ENCODE measurements at regions not wholly inside any gene's neighbourhood (a gene's known extent, or its start where the extent isn't known, plus 50 kb on each side); places are given as distances from the start of the nearest gene placed in this dataset.
A peak's percentile ranks its signal among the peaks of the same experiment; 100 is the strongest.

DNA sequence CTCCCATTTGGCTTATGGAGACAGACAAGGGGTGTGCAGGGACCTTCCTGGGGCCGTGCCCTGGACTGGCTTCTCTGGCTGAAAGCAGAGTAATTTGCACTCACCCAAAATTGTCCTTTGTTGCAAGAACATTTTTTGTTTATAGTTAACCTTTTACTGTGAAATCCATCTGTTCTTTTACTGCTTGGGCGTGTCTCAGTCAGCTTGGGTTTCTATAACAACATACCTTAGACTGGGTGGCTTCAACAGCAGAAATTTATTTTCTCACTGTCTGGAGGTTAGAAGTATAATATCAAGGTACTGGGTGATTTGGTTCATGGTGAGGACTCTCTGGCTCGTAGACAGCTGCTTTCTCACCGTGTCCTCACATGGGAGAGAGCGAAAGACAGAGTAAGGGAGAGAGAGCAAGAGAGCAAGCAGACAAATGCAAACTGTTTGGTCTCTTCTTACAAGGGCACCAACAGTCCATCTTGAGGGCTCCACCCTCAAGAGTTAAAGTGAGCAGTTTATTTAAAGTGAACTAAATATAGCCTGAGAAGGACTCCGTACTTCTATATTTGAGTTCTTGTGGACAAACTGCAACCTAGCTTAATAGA is 131.0 kb upstream of the NPY start:
- Histone ChIP-seq H3K36me3 (ENCODE audit: low read depth) (no peaks in the 10 kb centered on the region), H2AFZ (no peak overlapping the region), H3K9me2 (ENCODE audit: insufficient read depth) (no peaks in the 10 kb centered on the region), H3K27ac (no peak overlapping the region), H3K4me2 (ENCODE audit: unreplicated experiment) (no peak overlapping the region), H3K27me3 (replicated peaks; ENCODE audit: insufficient read depth) (no peaks in the 10 kb centered on the region), H3K79me2 (ENCODE audit: insufficient read depth) (no peaks in the 10 kb centered on the region), H3K9me3 (ENCODE audit: low read depth) (no peaks in the 10 kb centered on the region), H3K4me1 (ENCODE audit: insufficient read depth) (no peaks in the 10 kb centered on the region), H4K20me1 (ENCODE audit: insufficient read depth) (no peaks in the 10 kb centered on the region), H3K9ac (no peak overlapping the region), H3F3A (ENCODE audit: insufficient read depth) (no peaks in the 10 kb centered on the region), H3K4me3 (no peak overlapping the region)
- in situ Hi-C loops (cut with MboI): no loop called here
- DNase-seq: no peak
- TF ChIP-seq EZH2phosphoT487 (IDR thresholded peaks at IDR 0.05; ENCODE audit: insufficient read depth, low read depth) (no peak), EZH2 (IDR thresholded peaks at IDR 0.05; ENCODE audit: insufficient read depth, poor library complexity, severe bottlenecking) (no peak)
- 64 to 67% methylated on average over 6 of the region's 6 CpGs for WGBS, 2 experiments (ENCODE audit: low coverage in 1 of 2, low lambda C conversion rate in 2 of 2, missing lambda C conversion rate in 2 of 2)

DNA sequence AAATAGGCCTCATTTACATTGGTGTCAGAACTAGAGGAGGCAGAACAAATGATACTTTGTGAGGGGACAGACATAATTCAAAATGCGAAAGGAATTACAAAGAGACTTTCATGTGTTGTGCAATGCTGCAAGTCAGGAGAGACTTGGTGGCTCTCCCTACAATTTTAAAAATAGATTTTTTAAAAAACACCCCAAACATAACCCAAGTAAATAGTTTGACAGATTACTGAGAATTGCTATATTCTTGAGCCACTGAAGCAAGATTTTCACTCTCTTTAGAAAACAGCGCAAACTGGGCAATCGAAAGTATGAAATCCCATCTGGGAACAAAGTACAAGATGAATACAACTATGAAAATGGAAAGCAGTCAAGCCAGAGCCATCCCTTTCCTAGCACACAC is 126.3 kb upstream of the NPY start:
- TF ChIP-seq EZH2 (IDR thresholded peaks at IDR 0.05; ENCODE audit: insufficient read depth, poor library complexity, severe bottlenecking) (no peak), EZH2phosphoT487 (IDR thresholded peaks at IDR 0.05; ENCODE audit: insufficient read depth, low read depth) (no peak)
- H3K36me3 ChIP-seq (ENCODE audit: low read depth): no peaks in the 10 kb centered on the region
- no peak for DNase-seq
- in situ Hi-C loops (cut with MboI): no loop called here
- no peaks in the 10 kb centered on the region for H3K79me2 ChIP-seq (ENCODE audit: insufficient read depth)
- H3F3A ChIP-seq (ENCODE audit: insufficient read depth): no peaks in the 10 kb centered on the region
- H3K27ac ChIP-seq: no peak overlapping the region
- H3K4me1 ChIP-seq (ENCODE audit: insufficient read depth): no peaks in the 10 kb centered on the region
- no peaks in the 10 kb centered on the region for H3K27me3 ChIP-seq (replicated peaks; ENCODE audit: insufficient read depth)
- no peaks in the 10 kb centered on the region for H4K20me1 ChIP-seq (ENCODE audit: insufficient read depth)
- H2AFZ ChIP-seq: no peak overlapping the region
- no peaks in the 10 kb centered on the region for H3K9me3 ChIP-seq (ENCODE audit: low read depth)
- no peaks in the 10 kb centered on the region for H3K9me2 ChIP-seq (ENCODE audit: insufficient read depth)
- no peak overlapping the region for H3K4me2 ChIP-seq (ENCODE audit: unreplicated experiment)
- 94 to 100% methylated on average over 3 of the region's 3 CpGs for WGBS, 2 experiments (ENCODE audit: low coverage in 1 of 2, low lambda C conversion rate in 2 of 2, missing lambda C conversion rate in 2 of 2)
- H3K4me3 ChIP-seq: no peak overlapping the region
- H3K9ac ChIP-seq: no peak overlapping the region

DNA sequence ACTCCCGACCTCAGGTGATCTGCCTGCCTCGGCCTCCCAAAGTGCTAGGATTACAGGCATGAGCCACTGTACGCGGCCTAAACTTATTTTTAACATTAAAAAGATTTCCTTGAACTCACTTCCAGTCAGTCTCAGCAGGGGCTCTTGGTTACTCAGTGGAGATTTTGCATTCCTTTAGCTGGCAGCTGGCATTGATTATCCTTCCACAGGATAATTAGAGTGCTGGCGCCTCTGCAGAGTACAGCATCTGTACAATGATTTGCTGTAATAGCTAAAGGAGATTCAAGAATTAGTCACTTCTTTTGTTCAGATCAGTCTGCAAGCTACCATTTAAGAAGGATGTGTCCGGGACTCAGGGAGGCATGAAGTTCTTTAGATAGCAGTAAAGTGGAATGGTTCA is 125.0 kb upstream of the NPY start:
- H3K27me3 ChIP-seq (replicated peaks; ENCODE audit: insufficient read depth): no peaks in the 10 kb centered on the region
- no peak overlapping the region for H3K4me3 ChIP-seq
- 7 to 10% methylated on average over 6 of the region's 6 CpGs for WGBS, 2 experiments (ENCODE audit: low coverage in 1 of 2, low lambda C conversion rate in 2 of 2, missing lambda C conversion rate in 2 of 2)
- no peaks in the 10 kb centered on the region for H3K9me3 ChIP-seq (ENCODE audit: low read depth)
- no peaks in the 10 kb centered on the region for H3K79me2 ChIP-seq (ENCODE audit: insufficient read depth)
- no peaks in the 10 kb centered on the region for H3K9me2 ChIP-seq (ENCODE audit: insufficient read depth)
- H4K20me1 ChIP-seq (ENCODE audit: insufficient read depth): no peaks in the 10 kb centered on the region
- H3F3A ChIP-seq (ENCODE audit: insufficient read depth): no peaks in the 10 kb centered on the region
- H3K4me1 ChIP-seq (ENCODE audit: insufficient read depth): no peaks in the 10 kb centered on the region
- peak; percentile 59 for DNase-seq
- in situ Hi-C loops (cut with MboI): no loop called here
- H3K36me3 ChIP-seq (ENCODE audit: low read depth): no peaks in the 10 kb centered on the region
- no peak overlapping the region for H3K9ac ChIP-seq
- TF ChIP-seq EZH2 (IDR thresholded peaks at IDR 0.05; ENCODE audit: insufficient read depth, poor library complexity, severe bottlenecking) (no peak), EZH2phosphoT487 (IDR thresholded peaks at IDR 0.05; ENCODE audit: insufficient read depth, low read depth) (no peak)
- no peak overlapping the region for H3K4me2 ChIP-seq (ENCODE audit: unreplicated experiment)
- H2AFZ ChIP-seq: no peak overlapping the region
- H3K27ac ChIP-seq: no peak overlapping the region

DNA sequence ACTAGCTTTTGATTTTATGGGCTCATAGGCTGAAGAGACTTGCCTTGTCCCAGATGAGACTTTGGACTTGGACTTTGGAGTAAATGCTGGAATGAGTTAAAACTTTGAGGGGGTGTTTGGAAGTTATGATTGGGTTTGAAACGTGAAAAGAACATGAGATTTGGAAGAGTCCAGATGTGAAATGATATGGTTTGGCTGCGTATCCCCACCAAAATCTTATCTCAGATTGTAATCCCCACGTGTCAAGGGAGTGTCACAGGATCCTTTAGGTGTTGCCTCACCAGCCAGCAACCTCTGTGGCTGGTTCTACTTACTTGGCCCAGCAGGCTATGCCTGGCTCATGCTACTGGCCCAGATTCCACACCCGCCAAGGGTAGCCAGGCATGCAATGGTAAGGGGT is 119.6 kb upstream of the NPY start:
- Histone ChIP-seq H3K4me2 (ENCODE audit: unreplicated experiment) (no peak overlapping the region), H3K4me1 (ENCODE audit: insufficient read depth) (no peaks in the 10 kb centered on the region), H3K79me2 (ENCODE audit: insufficient read depth) (no peaks in the 10 kb centered on the region), H3K9me2 (ENCODE audit: insufficient read depth) (no peaks in the 10 kb centered on the region), H2AFZ (no peak overlapping the region), H3K27ac (no peak overlapping the region), H3K9me3 (ENCODE audit: low read depth) (no peaks in the 10 kb centered on the region), H3K4me3 (no peak overlapping the region), H4K20me1 (ENCODE audit: insufficient read depth) (no peaks in the 10 kb centered on the region), H3K27me3 (replicated peaks; ENCODE audit: insufficient read depth) (no peaks in the 10 kb centered on the region), H3F3A (ENCODE audit: insufficient read depth) (no peaks in the 10 kb centered on the region), H3K36me3 (ENCODE audit: low read depth) (no peaks in the 10 kb centered on the region), H3K9ac (no peak overlapping the region)
- no peak for DNase-seq
- in situ Hi-C loops (cut with MboI): no loop called here
- TF ChIP-seq EZH2phosphoT487 (IDR thresholded peaks at IDR 0.05; ENCODE audit: insufficient read depth, low read depth) (no peak), EZH2 (IDR thresholded peaks at IDR 0.05; ENCODE audit: insufficient read depth, poor library complexity, severe bottlenecking) (no peak)
- 28 to 31% methylated on average over 4 of the region's 4 CpGs for WGBS, 2 experiments (ENCODE audit: low coverage in 1 of 2, low lambda C conversion rate in 2 of 2, missing lambda C conversion rate in 2 of 2)
